PC-3 (cell line): ENCODE measurements at regions not wholly inside any gene's neighbourhood (a gene's known extent, or its start where the extent isn't known, plus 50 kb on each side); places are given as distances from the start of the nearest gene placed in this dataset.

Source experiments
- ATAC-seq: fragments of 200-7000 bp; cut with Tn5 transposase; 2 replicates; pipeline ENCODE4 v1.9.1; 2020; ENCODE audit warnings: mild to moderate bottlenecking, moderate library complexity
- BruUV-seq: library from RNA; stranded (reverse); fragments of 400-500 nt; replicated peaks from 2 replicates; lab custom pipeline; 2021; lab: Mats Ljungman, UMichigan
- CTCF ChIA-PET: fragments of 300-600 bp; sonication (Branson Sonifier 250); formaldehyde crosslinking; loops from one replicate; lab custom pipeline; 2022; ENCODE audit warnings: antibody characterized with exemption; lab: Charles Lee
- POLR2A ChIA-PET: fragments of 300-600 bp; sonication (Branson Sonifier 250); formaldehyde crosslinking; loops from one replicate; lab custom pipeline; 2022; ENCODE audit warnings: antibody characterized with exemption; ENCODE audit not compliant: unreplicated experiment; lab: Charles Lee
- DNase-seq: peaks from one replicate; pipeline ENCODE4 v3.0.0-alpha.2; 2015
- H2AFZ ChIP-seq: fragments of 300-600 bp; sonication (generic); 2 replicates; pipeline ENCODE4 v1.6.0; 2016; ENCODE audit warnings: antibody characterized with exemption, low read length
- H3F3A ChIP-seq: fragments of 300-600 bp; sonication (generic); one replicate; pipeline ENCODE4 v1.6.0; 2017; ENCODE audit warnings: antibody characterized with exemption, low read length, control low read depth, mild to moderate bottlenecking; ENCODE audit not compliant: unreplicated experiment
- H3K27ac ChIP-seq: fragments of 300-600 bp; sonication (generic); 2 replicates; pipeline ENCODE4 v1.5.1; 2016; ENCODE audit warnings: mild to moderate bottlenecking, low read length
- H3K27me3 ChIP-seq: fragments of 300-600 bp; sonication (generic); 2 replicates; pipeline ENCODE4 v1.6.1; 2016; ENCODE audit warnings: low read length, mixed read lengths
- H3K36me3 ChIP-seq: fragments of 300-600 bp; sonication (generic); 2 replicates; pipeline ENCODE4 v1.6.1; 2016; ENCODE audit warnings: low read depth, mixed run types, low read length, mixed read lengths
- H3K4me1 ChIP-seq: fragments of 300-600 bp; sonication (generic); 2 replicates; pipeline ENCODE4 v1.5.1; 2016; ENCODE audit warnings: low read length; ENCODE audit not compliant: insufficient read depth
- H3K4me2 ChIP-seq: fragments of 300-600 bp; sonication (generic); 2 replicates; pipeline ENCODE4 v1.6.0; 2016; ENCODE audit warnings: low read length
- H3K4me3 ChIP-seq: fragments of 300-600 bp; sonication (generic); 2 replicates; pipeline ENCODE4 v1.5.1; 2016; ENCODE audit warnings: mild to moderate bottlenecking, low read length, mixed read lengths
- H3K79me2 ChIP-seq: fragments of 300-600 bp; sonication (generic); 2 replicates; pipeline ENCODE4 v1.6.1; 2017; ENCODE audit warnings: low read length, mixed read lengths
- H3K9ac ChIP-seq: fragments of 300-600 bp; sonication (generic); 2 replicates; pipeline ENCODE4 v1.6.0; 2016; ENCODE audit warnings: mild to moderate bottlenecking, low read length
- H3K9me2 ChIP-seq: fragments of 300-600 bp; sonication (generic); replicated peaks from 2 replicates; pipeline ENCODE4 v1.6.1; 2016; ENCODE audit warnings: mixed run types, low read length, mixed read lengths
- H3K9me3 ChIP-seq: fragments of 300-600 bp; sonication (generic); 2 replicates; pipeline ENCODE4 v1.6.1; 2016; ENCODE audit warnings: low read length, mixed read lengths
- H4K20me1 ChIP-seq: fragments of 300-600 bp; sonication (generic); 2 replicates; pipeline ENCODE4 v1.6.1; 2016; ENCODE audit warnings: low read length, mixed read lengths
- CTCF ChIP-seq: fragments of 300-600 bp; sonication (generic); conservative IDR thresholded peaks from 2 replicates; pipeline ENCODE4 v1.5.1; 2017; ENCODE audit warnings: antibody characterized with exemption, low read depth, mild to moderate bottlenecking, low read length
- EZH2 ChIP-seq: fragments of 300-600 bp; sonication (generic); IDR thresholded peaks from one replicate; pipeline ENCODE4 v1.6.1; 2017; ENCODE audit warnings: antibody characterized with exemption, mild to moderate bottlenecking, low read length; ENCODE audit not compliant: unreplicated experiment
- EZH2phosphoT487 ChIP-seq: fragments of 300-600 bp; sonication (generic); IDR thresholded peaks from 2 replicates; pipeline ENCODE4 v1.6.1; 2018; ENCODE audit warnings: mild to moderate bottlenecking, antibody characterized with exemption, low read length, borderline replicate concordance
- intact Hi-C: fragments of 100-400 bp; cut with micrococcal nuclease; formaldehyde crosslinking; loops from 2 replicates; pipeline ENCODE4 v1.9.0; 2023

DNA sequence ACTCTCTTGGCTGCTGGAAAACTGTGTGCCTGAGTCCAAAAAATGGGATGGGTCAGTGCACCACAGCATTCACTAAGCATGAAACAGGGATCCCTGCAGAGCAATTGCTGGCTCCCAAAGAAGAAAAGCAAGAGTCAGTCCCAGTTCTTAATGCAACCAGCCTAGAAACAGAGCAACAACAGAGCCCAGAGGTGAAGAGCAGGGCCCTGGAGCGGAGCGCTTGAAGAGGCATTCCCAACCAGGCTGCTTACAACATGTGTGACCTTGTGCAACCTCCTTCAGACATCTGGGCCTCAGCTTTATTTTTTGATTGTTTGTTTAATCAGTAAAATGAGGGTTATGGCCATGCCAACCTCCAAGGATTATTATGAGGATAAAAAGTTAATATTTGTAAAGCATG is 543.7 kb upstream of the COBL start:
- CTCF ChIA-PET = no interaction called here
- TF ChIP-seq EZH2 = no peak
- TF ChIP-seq EZH2phosphoT487 = no peak
- no peak for TF ChIP-seq CTCF
- H3K4me2 ChIP-seq = no peak overlapping the region
- H3K27ac ChIP-seq = no peak overlapping the region
- H4K20me1 ChIP-seq = no peaks in the 10 kb centered on the region
- H3K9ac ChIP-seq = no peak overlapping the region
- H3F3A ChIP-seq = no peaks in the 10 kb centered on the region
- H3K36me3 ChIP-seq = no peaks in the 10 kb centered on the region
- intact Hi-C loops = no loop called here
- H3K9me2 ChIP-seq = no peaks in the 10 kb centered on the region
- H3K27me3 ChIP-seq = no peaks in the 10 kb centered on the region
- DNase-seq (no peak), ATAC-seq (no peak)
- H2AFZ ChIP-seq = no peak overlapping the region
- POLR2A ChIA-PET = no interaction called here
- no peaks in the 10 kb centered on the region for H3K9me3 ChIP-seq
- H3K4me1 ChIP-seq = no peaks in the 10 kb centered on the region
- no TSS peak for BruUV-seq
- no peak overlapping the region for H3K4me3 ChIP-seq
- H3K79me2 ChIP-seq = no peaks in the 10 kb centered on the region

- CTCF ChIA-PET = no interaction called here
- no TSS peak for BruUV-seq
- no peak overlapping the region for H2AFZ ChIP-seq
Measured at GRCh38 chr7:51850126-51850525, 533.5 kb upstream of the COBL start.

More at GRCh38 chr7:51850126-51850525, 533.5 kb upstream of the COBL start:
- no peak for ATAC-seq
- Histone ChIP-seq H3K9ac (no peak overlapping the region), H3K4me3 (no peak overlapping the region), H3K4me1 (no peaks in the 10 kb centered on the region), H3K9me3 (0 out of 2 replicates have a peak, but pooled peaks cover 8% of the 10 kb centered on the region), H4K20me1 (no peaks in the 10 kb centered on the region), H3K27ac (no peak overlapping the region), H3K27me3 (no peaks in the 10 kb centered on the region), H3K9me2 (no peaks in the 10 kb centered on the region), H3K4me2 (no peak overlapping the region), H3F3A (no peaks in the 10 kb centered on the region), H3K79me2 (no peaks in the 10 kb centered on the region), H3K36me3 (no peaks in the 10 kb centered on the region)
- TF ChIP-seq CTCF (no peak), EZH2 (no peak), EZH2phosphoT487 (no peak)
- no peak for DNase-seq
- POLR2A ChIA-PET = no interaction called here
- intact Hi-C loops = no loop called here
